HepG2 (cell line): ENCODE measurements at regions not wholly inside any gene's neighbourhood (a gene's known extent, or its start where the extent isn't known, plus 50 kb on each side); places are given as distances from the start of the nearest gene placed in this dataset.

Experiments
- CCAR2 ChIP-seq: fragments of 200-400 bp; formaldehyde crosslinking; optimal IDR thresholded peaks from 2 replicates; pipeline ENCODE3; 2018; ENCODE audit warnings: low read depth, mild to moderate bottlenecking, low read length, moderate library complexity
- CREB1 ChIP-seq, 2 experiments: fragments of 450-650 bp in 1 of 2; IDR thresholded peaks; 2 replicates each; pipeline ENCODE4 v1.6.1; 2016 to 2017; ENCODE audit warnings: control low read depth in 1 of 2, mild to moderate bottlenecking in 1 of 2, missing compliant biosample characterization in 1 of 2, missing genetic modification characterization in 1 of 2
- CREM ChIP-seq, 2 experiments: sonication (generic) in 1 of 2; formaldehyde crosslinking in 1 of 2; IDR thresholded peaks; 2 replicates each; pipeline versions ENCODE4 v1.4.0 to v1.6.1; 2016 to 2020; ENCODE audit warnings: antibody characterized with exemption in 1 of 2, mild to moderate bottlenecking in 1 of 2, missing genetic modification reagents in 1 of 2
- ELF1 ChIP-seq: sonication (generic); formaldehyde crosslinking; IDR thresholded peaks from 2 replicates; pipeline ENCODE4 v1.4.0; 2020; ENCODE audit warnings: missing genetic modification reagents
- ERF ChIP-seq: IDR thresholded peaks from 2 replicates; pipeline ENCODE4 v1.6.1; 2018; ENCODE audit warnings: missing biosample characterization, missing genetic modification reagents
- HDAC2 ChIP-seq: sonication (generic); formaldehyde crosslinking; IDR thresholded peaks from 2 replicates; pipeline ENCODE4 v1.4.0; 2020; ENCODE audit warnings: missing genetic modification reagents
- KAT2B ChIP-seq: fragments of 150-350 bp; IDR thresholded peaks from 2 replicates; pipeline ENCODE4 v1.6.1; 2014; ENCODE audit warnings: low read depth, low read length, borderline replicate concordance
- REL ChIP-seq: sonication (generic); formaldehyde crosslinking; conservative IDR thresholded peaks from 2 replicates; pipeline ENCODE4 v1.8.0; 2022; ENCODE audit warnings: mild to moderate bottlenecking, missing genetic modification reagents, moderate library complexity
- SALL1 ChIP-seq: sonication (generic); formaldehyde crosslinking; IDR thresholded peaks from 2 replicates; pipeline ENCODE4 v1.8.0; 2022; ENCODE audit warnings: mild to moderate bottlenecking, missing genetic modification reagents
- SIN3A ChIP-seq: IDR thresholded peaks from 2 replicates; pipeline ENCODE4 v1.6.1; 2011; ENCODE audit warnings: low read depth, mild to moderate bottlenecking, control low read depth, low read length, borderline replicate concordance
- SP4 ChIP-seq: sonication (generic); formaldehyde crosslinking; IDR thresholded peaks from 2 replicates; pipeline ENCODE4 v1.8.1; 2023; ENCODE audit warnings: mild to moderate bottlenecking, missing genetic modification reagents
- SUZ12 ChIP-seq: fragments of 150-350 bp; IDR thresholded peaks from 2 replicates; pipeline ENCODE4 v1.6.1; 2014; ENCODE audit warnings: low read depth, low read length
- ZNF614 ChIP-seq: IDR thresholded peaks from 2 replicates; pipeline ENCODE4 v1.6.1; 2018; ENCODE audit warnings: missing biosample characterization, missing genetic modification reagents, inconsistent platforms, borderline replicate concordance
- ZNF816 ChIP-seq: sonication (generic); formaldehyde crosslinking; IDR thresholded peaks from 2 replicates; pipeline ENCODE4 v1.8.0; 2022; ENCODE audit warnings: missing genetic modification reagents, mild to moderate bottlenecking, borderline replicate concordance
- ZNF850 ChIP-seq: sonication (generic); formaldehyde crosslinking; conservative IDR thresholded peaks from 2 replicates; pipeline ENCODE4 v1.9.0; 2021; ENCODE audit warnings: mild to moderate bottlenecking, missing genetic modification reagents
- ZSCAN22 ChIP-seq: sonication (generic); formaldehyde crosslinking; IDR thresholded peaks from 2 replicates; pipeline ENCODE4 v1.4.0; 2020; ENCODE audit warnings: mild to moderate bottlenecking, missing genetic modification reagents
- TF ChIP-seq, protein P1 (sequence below): sonication (generic); formaldehyde crosslinking; IDR thresholded peaks from 2 replicates; pipeline ENCODE4 v1.5.0; 2020; ENCODE audit warnings: mild to moderate bottlenecking, missing genetic modification reagents
- TF ChIP-seq, protein P2 (sequence below): sonication (generic); formaldehyde crosslinking; IDR thresholded peaks from 2 replicates; pipeline ENCODE4 v1.4.0; 2020; ENCODE audit warnings: mild to moderate bottlenecking, missing genetic modification reagents
- TF ChIP-seq, protein P3 (sequence below): IDR thresholded peaks from 2 replicates; pipeline ENCODE4 v1.4.0; 2020; ENCODE audit warnings: mild to moderate bottlenecking, missing genetic modification reagents
- TF ChIP-seq, protein P4 (sequence below): sonication (generic); formaldehyde crosslinking; IDR thresholded peaks from 2 replicates; pipeline ENCODE4 v1.5.0; 2020; ENCODE audit warnings: missing genetic modification reagents

DNA sequence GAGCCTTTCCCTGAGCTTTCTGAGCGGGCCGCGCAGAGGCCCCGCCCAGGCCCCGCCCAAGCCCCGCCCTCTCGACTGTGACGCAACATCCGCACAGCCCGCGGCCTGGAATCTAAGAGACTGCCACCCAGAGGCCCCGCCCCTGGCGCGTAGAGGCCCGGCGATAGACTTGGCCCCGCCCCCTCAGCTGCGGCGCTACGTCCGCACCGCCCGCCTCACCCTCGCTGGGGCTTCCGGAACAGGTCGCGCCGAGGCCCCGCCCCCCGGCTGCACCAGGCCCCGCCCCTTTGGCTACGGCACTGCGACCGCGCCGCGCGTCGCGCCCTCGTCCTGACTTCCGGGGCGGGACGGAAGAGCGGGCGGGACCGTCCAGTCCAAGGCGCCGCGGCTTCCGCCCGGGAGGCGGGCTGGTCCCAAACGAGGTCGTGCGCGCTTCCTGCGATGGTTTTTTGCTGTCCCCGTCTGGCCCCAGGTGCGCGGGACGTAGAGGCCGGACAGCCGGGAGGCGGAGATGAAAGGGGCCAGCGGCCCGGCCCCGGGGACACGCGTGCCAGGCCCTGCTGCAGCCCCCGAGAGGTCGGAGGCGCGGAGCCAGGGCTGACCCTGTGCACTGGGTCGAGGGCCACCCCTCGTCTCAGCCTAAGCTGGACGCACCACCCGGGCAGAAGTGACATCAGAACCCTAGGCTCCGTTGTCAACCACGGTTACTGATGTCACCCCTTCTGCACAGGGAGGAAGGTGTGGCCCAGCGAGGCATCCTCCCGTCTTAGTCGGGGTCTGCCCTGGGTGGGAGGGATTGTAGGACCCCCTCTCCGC, 59.0 kb upstream of the WNT7B start (continued):
- TF ChIP-seq, protein P1, sequence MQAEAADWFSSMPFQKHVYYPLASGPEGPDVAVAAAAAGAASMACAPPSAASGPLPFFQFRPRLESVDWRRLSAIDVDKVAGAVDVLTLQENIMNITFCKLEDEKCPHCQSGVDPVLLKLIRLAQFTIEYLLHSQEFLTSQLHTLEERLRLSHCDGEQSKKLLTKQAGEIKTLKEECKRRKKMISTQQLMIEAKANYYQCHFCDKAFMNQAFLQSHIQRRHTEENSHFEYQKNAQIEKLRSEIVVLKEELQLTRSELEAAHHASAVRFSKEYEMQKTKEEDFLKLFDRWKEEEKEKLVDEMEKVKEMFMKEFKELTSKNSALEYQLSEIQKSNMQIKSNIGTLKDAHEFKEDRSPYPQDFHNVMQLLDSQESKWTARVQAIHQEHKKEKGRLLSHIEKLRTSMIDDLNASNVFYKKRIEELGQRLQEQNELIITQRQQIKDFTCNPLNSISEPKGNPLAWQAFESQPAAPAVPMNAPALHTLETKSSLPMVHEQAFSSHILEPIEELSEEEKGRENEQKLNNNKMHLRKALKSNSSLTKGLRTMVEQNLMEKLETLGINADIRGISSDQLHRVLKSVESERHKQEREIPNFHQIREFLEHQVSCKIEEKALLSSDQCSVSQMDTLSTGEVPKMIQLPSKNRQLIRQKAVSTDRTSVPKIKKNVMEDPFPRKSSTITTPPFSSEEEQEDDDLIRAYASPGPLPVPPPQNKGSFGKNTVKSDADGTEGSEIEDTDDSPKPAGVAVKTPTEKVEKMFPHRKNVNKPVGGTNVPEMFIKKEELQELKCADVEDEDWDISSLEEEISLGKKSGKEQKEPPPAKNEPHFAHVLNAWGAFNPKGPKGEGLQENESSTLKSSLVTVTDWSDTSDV (CRISPR knock-in tag) = no peak
- TF ChIP-seq, protein P2, sequence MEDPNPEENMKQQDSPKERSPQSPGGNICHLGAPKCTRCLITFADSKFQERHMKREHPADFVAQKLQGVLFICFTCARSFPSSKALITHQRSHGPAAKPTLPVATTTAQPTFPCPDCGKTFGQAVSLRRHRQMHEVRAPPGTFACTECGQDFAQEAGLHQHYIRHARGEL (CRISPR knock-in tag) = 0 out of 2 replicates have a peak, but pooled peaks have one; percentile 68
- TF ChIP-seq REL (CRISPR knock-in tag) (no peak), CREM (IDR thresholded peaks at IDR 0.05) (peak; percentile 57; the same call in 1 of the 2 replicates), CREM (CRISPR knock-in tag; IDR thresholded peaks at IDR 0.05) (peak; percentile 72), ZNF850 (0 out of 2 replicates have a peak, but pooled peaks have one; percentile 68), ZSCAN22 (CRISPR knock-in tag) (no peak), KAT2B (no peak), SP4 (CRISPR knock-in tag) (peak; percentile 99), SALL1 (peak; percentile 76; the same call in 1 of the 2 replicates), SIN3A (peak; percentile 75; the same call in 1 of the 2 replicates), ZNF614 (CRISPR knock-in tag) (0 out of 2 replicates have a peak, but pooled peaks have one; percentile 42), SUZ12 (no peak), ZNF816 (CRISPR knock-in tag) (peak; percentile 92; the same call in 1 of the 2 replicates), ERF (CRISPR knock-in tag) (peak; percentile 33; the same call in 1 of the 2 replicates), HDAC2 (CRISPR knock-in tag) (peak; percentile 53; the same call in 1 of the 2 replicates), ELF1 (CRISPR knock-in tag) (peak; percentile 82), CCAR2 (no peak), CREB1 (IDR thresholded peaks at IDR 0.05) (peak; percentile 90), CREB1 (CRISPR knock-in tag; IDR thresholded peaks at IDR 0.05) (peak; percentile 85)
- TF ChIP-seq, protein P3, sequence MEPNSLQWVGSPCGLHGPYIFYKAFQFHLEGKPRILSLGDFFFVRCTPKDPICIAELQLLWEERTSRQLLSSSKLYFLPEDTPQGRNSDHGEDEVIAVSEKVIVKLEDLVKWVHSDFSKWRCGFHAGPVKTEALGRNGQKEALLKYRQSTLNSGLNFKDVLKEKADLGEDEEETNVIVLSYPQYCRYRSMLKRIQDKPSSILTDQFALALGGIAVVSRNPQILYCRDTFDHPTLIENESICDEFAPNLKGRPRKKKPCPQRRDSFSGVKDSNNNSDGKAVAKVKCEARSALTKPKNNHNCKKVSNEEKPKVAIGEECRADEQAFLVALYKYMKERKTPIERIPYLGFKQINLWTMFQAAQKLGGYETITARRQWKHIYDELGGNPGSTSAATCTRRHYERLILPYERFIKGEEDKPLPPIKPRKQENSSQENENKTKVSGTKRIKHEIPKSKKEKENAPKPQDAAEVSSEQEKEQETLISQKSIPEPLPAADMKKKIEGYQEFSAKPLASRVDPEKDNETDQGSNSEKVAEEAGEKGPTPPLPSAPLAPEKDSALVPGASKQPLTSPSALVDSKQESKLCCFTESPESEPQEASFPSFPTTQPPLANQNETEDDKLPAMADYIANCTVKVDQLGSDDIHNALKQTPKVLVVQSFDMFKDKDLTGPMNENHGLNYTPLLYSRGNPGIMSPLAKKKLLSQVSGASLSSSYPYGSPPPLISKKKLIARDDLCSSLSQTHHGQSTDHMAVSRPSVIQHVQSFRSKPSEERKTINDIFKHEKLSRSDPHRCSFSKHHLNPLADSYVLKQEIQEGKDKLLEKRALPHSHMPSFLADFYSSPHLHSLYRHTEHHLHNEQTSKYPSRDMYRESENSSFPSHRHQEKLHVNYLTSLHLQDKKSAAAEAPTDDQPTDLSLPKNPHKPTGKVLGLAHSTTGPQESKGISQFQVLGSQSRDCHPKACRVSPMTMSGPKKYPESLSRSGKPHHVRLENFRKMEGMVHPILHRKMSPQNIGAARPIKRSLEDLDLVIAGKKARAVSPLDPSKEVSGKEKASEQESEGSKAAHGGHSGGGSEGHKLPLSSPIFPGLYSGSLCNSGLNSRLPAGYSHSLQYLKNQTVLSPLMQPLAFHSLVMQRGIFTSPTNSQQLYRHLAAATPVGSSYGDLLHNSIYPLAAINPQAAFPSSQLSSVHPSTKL = peak; percentile 58; the same call in 1 of the 2 replicates
- TF ChIP-seq, protein P4, sequence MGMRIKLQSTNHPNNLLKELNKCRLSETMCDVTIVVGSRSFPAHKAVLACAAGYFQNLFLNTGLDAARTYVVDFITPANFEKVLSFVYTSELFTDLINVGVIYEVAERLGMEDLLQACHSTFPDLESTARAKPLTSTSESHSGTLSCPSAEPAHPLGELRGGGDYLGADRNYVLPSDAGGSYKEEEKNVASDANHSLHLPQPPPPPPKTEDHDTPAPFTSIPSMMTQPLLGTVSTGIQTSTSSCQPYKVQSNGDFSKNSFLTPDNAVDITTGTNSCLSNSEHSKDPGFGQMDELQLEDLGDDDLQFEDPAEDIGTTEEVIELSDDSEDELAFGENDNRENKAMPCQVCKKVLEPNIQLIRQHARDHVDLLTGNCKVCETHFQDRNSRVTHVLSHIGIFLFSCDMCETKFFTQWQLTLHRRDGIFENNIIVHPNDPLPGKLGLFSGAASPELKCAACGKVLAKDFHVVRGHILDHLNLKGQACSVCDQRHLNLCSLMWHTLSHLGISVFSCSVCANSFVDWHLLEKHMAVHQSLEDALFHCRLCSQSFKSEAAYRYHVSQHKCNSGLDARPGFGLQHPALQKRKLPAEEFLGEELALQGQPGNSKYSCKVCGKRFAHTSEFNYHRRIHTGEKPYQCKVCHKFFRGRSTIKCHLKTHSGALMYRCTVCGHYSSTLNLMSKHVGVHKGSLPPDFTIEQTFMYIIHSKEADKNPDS (CRISPR knock-in tag) = peak; percentile 56; the same call in 1 of the 2 replicates
